ENCODE measurements at regions not wholly inside any gene's neighbourhood (a gene's known extent, or its start where the extent isn't known, plus 50 kb on each side); places are given as distances from the start of the nearest gene placed in this dataset.

GRCh38 chr1:34697818-34698217, 57.0 kb upstream of the GJB5 start:
- no peak overlapping the region for H3K9ac ChIP-seq (ENCODE audit: low read depth, low read length)
- H3K27ac ChIP-seq (ENCODE audit: low read length): no peak overlapping the region
- no peaks in the 10 kb centered on the region for H3K4me1 ChIP-seq (ENCODE audit: insufficient read depth, low read length)
- TF ChIP-seq EZH2 (IDR thresholded peaks at IDR 0.05; ENCODE audit: borderline replicate concordance, low read depth, low read length, severe bottlenecking) (no peak), CTCF (IDR thresholded peaks at IDR 0.05; ENCODE audit: borderline replicate concordance, extremely low read depth, low read length, poor library complexity, severe bottlenecking) (no peak)
- H3K9me3 ChIP-seq (ENCODE audit: insufficient read depth, low read length, severe bottlenecking): no peaks in the 10 kb centered on the region
- no peak for DNase-seq
- H3K27me3 ChIP-seq (ENCODE audit: insufficient read depth, low read length, poor library complexity): peaks cover 3% of the 10 kb centered on the region
- H4K20me1 ChIP-seq (ENCODE audit: insufficient read depth, low read length): 0 out of 2 replicates have a peak, but pooled peaks cover 3% of the 10 kb centered on the region
- no peak overlapping the region for H2AFZ ChIP-seq (ENCODE audit: low read depth, low read length)
- no peaks in the 10 kb centered on the region for H3K79me2 ChIP-seq (ENCODE audit: insufficient read depth, low read length)
- ATAC-seq (ENCODE audit: insufficient read depth, low read depth): no peak
- no peak overlapping the region for H3K4me2 ChIP-seq (ENCODE audit: insufficient read depth, low read length)
- no peak overlapping the region for H3K4me3 ChIP-seq (ENCODE audit: low read depth in 1 of 2, low read length in 2 of 2)
- H3K36me3 ChIP-seq (ENCODE audit: insufficient read depth, low read length): no peaks in the 10 kb centered on the region

- ATAC-seq (ENCODE audit: insufficient read depth, low read depth) (no peak), DNase-seq (no peak)
- Histone ChIP-seq H3K27ac (ENCODE audit: low read length) (no peak overlapping the region), H3K79me2 (ENCODE audit: insufficient read depth, low read length) (no peaks in the 10 kb centered on the region), H2AFZ (ENCODE audit: low read depth, low read length) (no peak overlapping the region), H3K4me2 (ENCODE audit: insufficient read depth, low read length) (no peak overlapping the region), H3K9me3 (ENCODE audit: insufficient read depth, low read length, severe bottlenecking) (no peaks in the 10 kb centered on the region), H3K9ac (ENCODE audit: low read depth, low read length) (no peak overlapping the region), H3K27me3 (ENCODE audit: insufficient read depth, low read length, poor library complexity) (peaks cover 9% of the 10 kb centered on the region), H4K20me1 (ENCODE audit: insufficient read depth, low read length) (0 out of 2 replicates have a peak, but pooled peaks cover 3% of the 10 kb centered on the region), H3K36me3 (ENCODE audit: insufficient read depth, low read length) (no peaks in the 10 kb centered on the region), H3K4me3 (ENCODE audit: low read depth in 1 of 2, low read length in 2 of 2) (no peak overlapping the region), H3K4me1 (ENCODE audit: insufficient read depth, low read length) (no peaks in the 10 kb centered on the region)
- TF ChIP-seq EZH2 (IDR thresholded peaks at IDR 0.05; ENCODE audit: borderline replicate concordance, low read depth, low read length, severe bottlenecking) (no peak), CTCF (IDR thresholded peaks at IDR 0.05; ENCODE audit: borderline replicate concordance, extremely low read depth, low read length, poor library complexity, severe bottlenecking) (no peak)
Measured at GRCh38 chr1:34701326-34702060, 53.4 kb upstream of the GJB5 start.

Measured in DND-41 (cell line).